A549 (cell line): ENCODE measurements at regions not wholly inside any gene's neighbourhood (a gene's known extent, or its start where the extent isn't known, plus 50 kb on each side); places are given as distances from the start of the nearest gene placed in this dataset.

Experiments used
- ATAC-seq, 2 experiments: fragments of 200-7000 bp in 1 of 2; fragments of >200 bp in 1 of 2; cut with Nextera tagmentation in 1 of 2; cut with Tn5 transposase in 1 of 2; 3 replicates each; pipeline versions ENCODE4 v1.8.0 to v1.9.1; 2018 to 2020; ENCODE audit warnings: mild to moderate bottlenecking in 1 of 2, moderate library complexity in 1 of 2
- CTCF ChIA-PET: fragments of 300-600 bp; sonication (Branson Sonifier 250); formaldehyde crosslinking; extraction: SDS; loops from one replicate; lab custom pipeline; 2021; ENCODE audit warnings: antibody characterized with exemption, inconsistent platforms; lab: Yijun Ruan, JAX
- POLR2A ChIA-PET: fragments of 350-600 bp; formaldehyde crosslinking; extraction: SDS; loops from one replicate; lab custom pipeline; 2021; ENCODE audit warnings: antibody characterized with exemption, inconsistent platforms; lab: Yijun Ruan, JAX
- DNase-seq, 2 experiments: peaks; one replicate each; pipeline versions ENCODE4 v3.0.0 to v3.0.0-alpha.2; 2011 to 2016; ENCODE audit warnings: low read depth in 1 of 2, low spot score in 1 of 2
- FAIRE-seq: peaks from 2 replicates; lab custom pipeline; 2011; peaks lifted over from hg19 to GRCh38; lab: Jason Lieb, UNC
- H3K27ac ChIP-seq, 2 experiments: fragments of >200 bp; sonication (Bioruptor Twin); formaldehyde crosslinking; 3 replicates each; pipeline ENCODE4 v1.5.1; 2016 to 2017
- H3K4me1 ChIP-seq: fragments of >200 bp; sonication (Bioruptor Twin); formaldehyde crosslinking; 3 replicates; pipeline ENCODE4 v1.6.1; 2016
- H3K4me2 ChIP-seq: fragments of >200 bp; sonication (Bioruptor Twin); formaldehyde crosslinking; 3 replicates; pipeline ENCODE4 v1.6.1; 2016
- H3K4me3 ChIP-seq: fragments of >200 bp; sonication (Bioruptor Twin); formaldehyde crosslinking; 3 replicates; pipeline ENCODE4 v1.5.1; 2016
- H3K9me3 ChIP-seq: fragments of >200 bp; sonication (Bioruptor Twin); formaldehyde crosslinking; 3 replicates; pipeline ENCODE4 v1.6.1; 2016
- CEBPB ChIP-seq, 2 experiments: fragments of >200 bp in 1 of 2; sonication (Bioruptor Twin) in 1 of 2; formaldehyde crosslinking in 1 of 2; IDR thresholded peaks; 2 replicates each; pipeline ENCODE4 v1.6.1; 2012 to 2016
- GATA3 ChIP-seq: IDR thresholded peaks from 2 replicates; pipeline ENCODE4 v1.6.1; 2012; ENCODE audit warnings: borderline replicate concordance
- HOXB13 ChIP-seq: fragments of 250-450 bp; sonication (Bioruptor Pico); IDR thresholded peaks from 2 replicates; pipeline ENCODE4 v1.5.0; 2020; ENCODE audit warnings: low read depth, mild to moderate bottlenecking, moderate library complexity
- KDM1A ChIP-seq: fragments of 200-600 bp; sonication (generic); IDR thresholded peaks from 2 replicates; pipeline ENCODE4 v1.6.1; 2016; ENCODE audit warnings: low read depth, mild to moderate bottlenecking
- KDM5A ChIP-seq: fragments of 200-600 bp; sonication (generic); IDR thresholded peaks from 2 replicates; pipeline ENCODE4 v1.6.1; 2016; ENCODE audit warnings: antibody characterized with exemption, mild to moderate bottlenecking
- MAFK ChIP-seq: fragments of 450-650 bp; IDR thresholded peaks from 2 replicates; pipeline ENCODE4 v1.6.1; 2014; ENCODE audit not compliant: partially characterized antibody
- MYC ChIP-seq: IDR thresholded peaks from 2 replicates; pipeline ENCODE4 v1.6.1; 2012; ENCODE audit warnings: mild to moderate bottlenecking, inconsistent platforms, low read length, improper control_type of control experiment, borderline replicate concordance
- NFE2L2 ChIP-seq: fragments of 150-350 bp; conservative IDR thresholded peaks from 2 replicates; pipeline ENCODE4 v1.6.1; 2014; ENCODE audit warnings: low read length
- PHF8 ChIP-seq: fragments of 200-600 bp; sonication (generic); IDR thresholded peaks from 2 replicates; pipeline ENCODE4 v1.6.1; 2016; ENCODE audit warnings: low read depth, mild to moderate bottlenecking, antibody characterized with exemption, moderate library complexity, borderline replicate concordance
- POLR2AphosphoS2 ChIP-seq: conservative IDR thresholded peaks from 2 replicates; pipeline ENCODE4 v1.6.1; 2012; ENCODE audit warnings: low read length, improper control_type of control experiment, inconsistent platforms
- RAD21 ChIP-seq, 2 experiments: fragments of >200 bp in 1 of 2; sonication (Bioruptor Twin) in 1 of 2; formaldehyde crosslinking in 1 of 2; IDR thresholded peaks in 1 of 2; conservative IDR thresholded peaks in 1 of 2; 2 replicates in 1 of 2; 3 replicates in 1 of 2; pipeline ENCODE4 v1.6.1; 2012 to 2018; ENCODE audit warnings: inconsistent platforms in 1 of 2
- RCOR1 ChIP-seq: fragments of 150-350 bp; IDR thresholded peaks from 2 replicates; pipeline ENCODE4 v1.6.1; 2014; ENCODE audit warnings: antibody characterized with exemption, low read length, low read depth
- RNF2 ChIP-seq: fragments of 200-600 bp; sonication (generic); IDR thresholded peaks from 2 replicates; pipeline ENCODE4 v1.6.1; 2016; ENCODE audit warnings: low read depth, mild to moderate bottlenecking, antibody characterized with exemption, moderate library complexity, borderline replicate concordance
- SREBF2 ChIP-seq: fragments of 450-650 bp; IDR thresholded peaks from 2 replicates; pipeline ENCODE4 v1.6.1; 2014; ENCODE audit warnings: mild to moderate bottlenecking, moderate library complexity
- ZNF302 ChIP-seq: fragments of 250-450 bp; sonication (Bioruptor Pico); IDR thresholded peaks from 2 replicates; pipeline ENCODE4 v1.9.0; 2021; ENCODE audit warnings: inconsistent platforms, mild to moderate bottlenecking, moderate library complexity
- WGBS: methylation state at CpG from one replicate; pipeline ENCODE4 v1.1.6; 2017; ENCODE audit errors: missing lambda C conversion rate; 5-methylcytosine and 5-hydroxymethylcytosine counted together
- TF ChIP-seq, protein P1 (sequence below): IDR thresholded peaks from 2 replicates; pipeline ENCODE4 v1.6.1; 2012
- TF ChIP-seq, protein P2 (sequence below): fragments of 450-650 bp; IDR thresholded peaks from 2 replicates; pipeline ENCODE4 v1.6.1; 2014; ENCODE audit warnings: antibody characterized with exemption
- TF ChIP-seq, protein P3 (sequence below): fragments of 250-450 bp; sonication (Bioruptor Pico); IDR thresholded peaks from 2 replicates; pipeline ENCODE4 v1.5.0; 2020; ENCODE audit warnings: low read depth, mild to moderate bottlenecking, moderate library complexity

DNA sequence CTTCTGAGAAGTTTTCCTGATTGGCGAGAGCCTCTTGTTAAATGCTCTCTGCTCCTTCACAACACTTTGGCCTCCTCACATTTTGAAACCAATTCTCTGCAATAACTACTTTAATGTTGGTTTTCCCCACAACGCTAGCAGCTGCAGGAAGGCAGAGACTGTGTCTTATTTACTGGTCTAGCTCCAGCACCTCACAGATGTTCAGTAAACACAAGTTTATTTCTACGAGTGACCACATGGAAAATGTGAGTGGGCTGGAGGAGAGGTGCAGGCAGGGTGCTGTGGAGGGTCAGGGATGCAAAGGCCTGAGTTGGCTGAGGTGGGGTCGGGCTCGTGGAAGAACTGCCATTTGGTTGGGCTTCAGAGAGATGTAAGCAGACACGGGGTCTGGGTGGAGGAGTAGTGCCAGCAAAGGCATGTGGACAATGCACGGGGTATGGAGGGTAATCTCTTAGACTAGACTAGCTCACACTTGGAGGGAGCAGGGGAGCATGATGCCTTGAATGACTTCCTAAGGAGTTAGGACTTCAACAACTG is 117.4 kb upstream of the RTL1 start:
- no peak overlapping the region for H3K27ac ChIP-seq
- H3K4me1 ChIP-seq: no peaks in the 10 kb centered on the region
- WGBS: 64% methylated on average over 7 of the region's 7 CpGs
- ChIA-PET CTCF (no interaction called here), POLR2A (no interaction called here)
- ATAC-seq (no peak), DNase-seq (no peak), FAIRE-seq (no peak)
- TF ChIP-seq SREBF2 (no peak), RCOR1 (no peak), POLR2AphosphoS2 (no peak), HOXB13 (CRISPR knock-in tag) (no peak), PHF8 (no peak), RAD21 (conservative IDR thresholded peaks at IDR 0.05 in 1 of 2, IDR thresholded peaks at IDR 0.05 in 1 of 2) (no peak)
- TF ChIP-seq, protein P1, sequence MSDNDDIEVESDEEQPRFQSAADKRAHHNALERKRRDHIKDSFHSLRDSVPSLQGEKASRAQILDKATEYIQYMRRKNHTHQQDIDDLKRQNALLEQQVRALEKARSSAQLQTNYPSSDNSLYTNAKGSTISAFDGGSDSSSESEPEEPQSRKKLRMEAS: no peak
- TF ChIP-seq, protein P2, sequence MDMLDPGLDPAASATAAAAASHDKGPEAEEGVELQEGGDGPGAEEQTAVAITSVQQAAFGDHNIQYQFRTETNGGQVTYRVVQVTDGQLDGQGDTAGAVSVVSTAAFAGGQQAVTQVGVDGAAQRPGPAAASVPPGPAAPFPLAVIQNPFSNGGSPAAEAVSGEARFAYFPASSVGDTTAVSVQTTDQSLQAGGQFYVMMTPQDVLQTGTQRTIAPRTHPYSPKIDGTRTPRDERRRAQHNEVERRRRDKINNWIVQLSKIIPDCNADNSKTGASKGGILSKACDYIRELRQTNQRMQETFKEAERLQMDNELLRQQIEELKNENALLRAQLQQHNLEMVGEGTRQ: no peak
- no peaks in the 10 kb centered on the region for H3K9me3 ChIP-seq
- no peak overlapping the region for H3K4me3 ChIP-seq
- no peak overlapping the region for H3K4me2 ChIP-seq

DNA sequence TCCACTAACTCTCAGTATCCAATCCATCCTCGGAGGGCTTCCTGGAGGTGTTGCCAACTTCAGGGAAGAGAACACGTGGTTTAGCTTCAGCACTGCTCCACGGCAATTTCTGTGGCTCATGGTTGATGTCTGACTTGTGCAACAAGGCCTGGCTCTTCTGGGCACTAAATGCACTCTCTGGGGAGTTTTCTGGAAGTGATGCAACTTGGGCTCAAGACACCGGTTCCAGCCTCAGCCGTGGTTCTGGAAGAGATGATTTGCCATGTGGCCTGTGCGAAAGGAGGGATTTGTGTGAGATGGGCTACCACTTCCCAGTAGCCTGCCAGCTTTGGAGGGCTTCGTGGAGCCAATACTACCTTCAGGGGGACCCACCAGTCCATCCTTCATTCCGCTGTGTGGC is 118.6 kb upstream of the RTL1 start:
- ChIA-PET POLR2A (no interaction called here), CTCF (interaction anchor here (0.9 kb wide), 1 partner anchor 213 kb away, joined by 3 read pairs; no protein-coding TSS in a partner anchor)
- DNase-seq: no peak
- Histone ChIP-seq H3K9me3 (no peaks in the 10 kb centered on the region), H3K4me1 (no peaks in the 10 kb centered on the region), H3K27ac (no peak overlapping the region), H3K4me3 (no peak overlapping the region), H3K4me2 (no peak overlapping the region)
- TF ChIP-seq RNF2: no peak
- no peak for TF ChIP-seq GATA3
- TF ChIP-seq HOXB13 (CRISPR knock-in tag): no peak
- no peak for TF ChIP-seq ZNF302 (CRISPR knock-in tag)
- no peak for TF ChIP-seq MAFK
- no peak for TF ChIP-seq NFE2L2
- TF ChIP-seq MYC: no peak
- TF ChIP-seq SREBF2: no peak
- no peak for TF ChIP-seq KDM5A
- TF ChIP-seq KDM1A: no peak
- TF ChIP-seq, protein P3, sequence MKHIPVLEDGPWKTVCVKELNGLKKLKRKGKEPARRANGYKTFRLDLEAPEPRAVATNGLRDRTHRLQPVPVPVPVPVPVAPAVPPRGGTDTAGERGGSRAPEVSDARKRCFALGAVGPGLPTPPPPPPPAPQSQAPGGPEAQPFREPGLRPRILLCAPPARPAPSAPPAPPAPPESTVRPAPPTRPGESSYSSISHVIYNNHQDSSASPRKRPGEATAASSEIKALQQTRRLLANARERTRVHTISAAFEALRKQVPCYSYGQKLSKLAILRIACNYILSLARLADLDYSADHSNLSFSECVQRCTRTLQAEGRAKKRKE (CRISPR knock-in tag): no peak
- FAIRE-seq: no peak
- no peak for ATAC-seq
- 83% methylated on average over 8 of the region's 8 CpGs for WGBS

DNA sequence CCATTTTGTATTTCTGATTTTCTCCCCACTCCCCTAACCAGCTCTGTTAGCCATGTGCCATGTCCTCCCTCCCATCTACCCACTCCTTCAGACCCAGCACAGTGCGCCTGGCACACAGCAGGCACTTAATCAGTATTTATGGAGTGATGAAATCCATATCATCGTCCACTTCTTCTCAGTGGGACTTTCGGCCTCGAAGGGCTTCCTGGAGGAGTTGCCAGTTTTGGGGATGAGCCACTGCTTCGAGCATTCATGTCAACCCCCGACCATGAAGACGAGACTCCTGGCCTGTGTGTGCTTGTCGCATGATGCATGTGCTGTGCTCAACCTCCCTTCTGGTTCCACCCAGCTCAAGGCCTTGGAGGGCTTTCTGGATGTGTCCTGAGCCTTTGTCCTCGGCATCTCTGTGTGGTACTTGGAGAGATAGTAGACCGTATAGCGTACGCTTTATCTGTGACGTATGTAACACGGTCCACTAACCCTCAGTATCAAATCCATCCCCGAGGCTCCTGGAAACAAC is 119.5 kb upstream of the RTL1 start:
- WGBS: 83% methylated on average over 15 of the region's 15 CpGs
- DNase-seq: no peak
- TF ChIP-seq, protein P1: no peak
- TF ChIP-seq CEBPB (IDR thresholded peaks at IDR 0.05): no peak
- TF ChIP-seq, all 56 proteins: peak for 0
- POLR2A ChIA-PET: no interaction called here
- no peak for ATAC-seq
- CTCF ChIA-PET: interaction anchor here (0.9 kb wide), 1 partner anchor 212 kb away, joined by 3 read pairs; no protein-coding TSS in a partner anchor
- FAIRE-seq: no peak
- Histone ChIP-seq H3K4me3 (no peak overlapping the region), H3K4me1 (no peaks in the 10 kb centered on the region), H3K27ac (no peak overlapping the region), H3K9me3 (no peaks in the 10 kb centered on the region), H3K4me2 (no peak overlapping the region)
